ENCODE measurements at regions not wholly inside any gene's neighbourhood (a gene's known extent, or its start where the extent isn't known, plus 50 kb on each side); places are given as distances from the start of the nearest gene placed in this dataset.

- in situ Hi-C loops (cut with HindIII; ENCODE audit: low sequenced_read_pairs) = no loop called here
- no peak for DNase-seq (ENCODE audit: low spot score)
Observed at GRCh38 chr12:124423761-124424515, 129.0 kb downstream of the RFLNA start.

GRCh38 chr12:124422570-124423523 is 128.0 kb downstream of the RFLNA start:
- in situ Hi-C loops (cut with HindIII; ENCODE audit: low sequenced_read_pairs) = no loop called here
- peak; percentile 93 for DNase-seq (ENCODE audit: low spot score)

DNA sequence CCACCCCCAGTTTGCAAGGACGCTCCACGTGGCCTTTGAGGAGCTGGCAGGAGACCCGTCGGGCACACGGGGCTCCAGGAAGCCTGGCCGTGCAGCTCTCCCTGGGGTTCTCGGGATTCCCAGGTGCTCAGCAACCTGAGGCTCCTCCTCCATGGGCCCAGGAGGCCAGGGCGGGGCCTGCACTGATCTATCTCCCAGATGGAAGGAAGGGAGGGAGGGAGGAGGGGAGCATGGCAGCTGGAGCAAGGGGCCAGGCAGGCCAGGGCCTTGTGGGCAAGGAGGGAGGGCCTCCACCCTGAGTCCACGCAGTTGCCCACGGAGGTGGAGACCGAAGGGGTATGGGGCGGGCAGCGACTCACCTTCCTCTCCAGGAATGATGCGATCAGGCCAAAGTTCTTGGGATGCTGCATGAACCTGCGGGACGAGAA is 127.3 kb downstream of the RFLNA start:
- in situ Hi-C loops (cut with HindIII; ENCODE audit: low sequenced_read_pairs) = no loop called here
- DNase-seq (ENCODE audit: low spot score) = no peak

GRCh38 chr12:124420996-124421674 is 126.2 kb downstream of the RFLNA start:
- in situ Hi-C loops (cut with HindIII; ENCODE audit: low sequenced_read_pairs) = no loop called here
- DNase-seq (ENCODE audit: low spot score) = peak; percentile 77

GRCh38 chr12:124420041-124420995 is 125.4 kb downstream of the RFLNA start:
- in situ Hi-C loops (cut with HindIII; ENCODE audit: low sequenced_read_pairs) = no loop called here
- no peak for DNase-seq (ENCODE audit: low spot score)

DNA sequence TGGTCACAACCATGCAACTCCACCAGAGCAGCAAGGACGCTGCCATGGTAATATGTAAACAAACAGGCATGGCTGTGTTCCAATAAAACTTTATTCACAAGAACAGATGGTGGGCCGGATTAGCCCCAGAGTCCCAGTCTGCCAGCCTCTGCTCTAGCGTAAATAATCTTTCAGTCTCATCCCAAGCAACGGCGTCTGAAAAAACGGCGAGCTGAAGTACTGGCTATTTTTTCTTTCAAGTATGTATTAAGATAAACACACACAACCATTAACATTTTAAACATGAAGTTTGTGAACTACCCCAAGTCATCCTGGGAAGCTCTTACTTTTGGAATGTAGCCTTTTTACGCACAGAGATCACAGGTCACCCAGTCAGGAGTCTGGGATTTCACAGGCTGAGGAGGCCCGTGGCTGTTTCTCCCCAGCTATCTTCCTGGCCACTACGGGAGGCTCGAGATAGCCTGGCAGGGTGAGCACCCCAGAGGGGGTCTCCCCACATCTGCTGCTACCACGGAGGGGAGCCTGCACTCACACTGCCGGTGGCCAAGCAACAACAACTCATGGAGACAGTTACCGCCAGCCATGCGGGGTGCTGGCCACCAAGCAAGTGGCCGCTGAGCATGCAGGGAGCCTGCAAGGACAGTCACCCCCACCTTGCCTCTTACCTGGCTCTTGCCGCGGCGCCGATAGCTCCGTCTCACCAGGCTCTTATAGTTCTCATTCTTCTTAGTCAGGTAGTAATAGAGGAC is 124.6 kb downstream of the RFLNA start:
- in situ Hi-C loops (cut with HindIII; ENCODE audit: low sequenced_read_pairs) = no loop called here
- DNase-seq (ENCODE audit: low spot score) = no peak

GRCh38 chr12:124418791-124419190 is 123.9 kb downstream of the RFLNA start:
- no peak for DNase-seq (ENCODE audit: low spot score)
- in situ Hi-C loops (cut with HindIII; ENCODE audit: low sequenced_read_pairs) = no loop called here

DNA sequence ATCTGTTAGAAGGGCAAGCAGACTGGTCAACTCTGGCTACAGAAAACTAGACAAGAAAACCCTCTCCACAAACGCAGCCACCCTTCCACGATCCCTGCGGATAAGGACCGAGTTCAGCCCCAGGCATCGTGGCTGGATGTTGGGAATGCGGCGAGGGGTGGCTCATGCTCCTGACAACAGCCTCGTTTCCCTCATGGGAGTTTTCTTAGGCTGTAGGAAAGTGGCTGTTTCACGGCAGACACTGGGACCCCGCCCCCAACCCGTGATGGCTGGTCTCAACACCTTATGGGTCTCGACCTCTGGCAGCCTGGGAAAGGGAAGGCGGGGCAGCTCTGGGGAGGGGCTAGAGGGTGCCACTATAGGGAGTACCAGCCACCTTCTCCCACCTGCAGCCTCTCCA is 123.3 kb downstream of the RFLNA start:
- in situ Hi-C loops (cut with HindIII; ENCODE audit: low sequenced_read_pairs) = no loop called here
- DNase-seq (ENCODE audit: low spot score) = no peak

DNA sequence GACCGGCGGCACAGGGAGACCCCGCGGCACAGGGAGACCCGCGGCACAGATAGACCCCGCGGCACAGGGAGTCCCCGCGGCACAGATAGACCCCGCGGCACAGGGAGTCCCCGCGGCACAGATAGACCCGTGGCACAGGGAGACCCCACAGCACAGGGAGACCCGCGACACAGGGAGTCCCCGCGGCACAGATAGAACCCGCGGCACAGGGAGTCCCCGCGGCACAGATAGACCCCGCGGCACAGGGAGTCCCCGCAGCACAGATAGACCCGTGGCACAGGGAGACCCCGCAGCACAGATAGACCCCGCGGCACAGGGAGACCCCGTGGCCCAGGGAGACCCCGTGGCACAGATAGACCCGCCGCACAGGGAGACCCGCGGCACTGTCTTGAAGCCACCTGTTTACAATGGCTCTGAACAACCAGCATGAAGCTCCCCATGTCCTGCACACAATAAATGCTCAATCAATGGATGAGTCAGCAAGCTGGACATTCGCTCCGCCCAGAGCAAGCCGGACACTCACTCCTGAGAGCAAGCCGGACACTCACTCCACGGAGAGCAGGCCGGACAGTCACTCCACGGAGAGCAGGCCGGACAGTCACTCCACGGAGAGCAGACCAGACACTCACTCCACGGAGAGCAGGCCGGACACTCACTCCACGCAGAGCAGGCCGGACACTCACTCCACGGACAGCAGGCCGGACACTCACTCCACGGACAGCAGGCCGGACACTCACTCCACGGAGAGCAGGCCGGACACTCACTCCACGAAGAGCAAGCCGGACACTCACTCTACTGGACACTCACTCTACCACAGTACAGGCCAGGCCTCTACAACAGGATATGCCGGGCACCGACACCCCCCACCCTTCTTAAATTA is 121.9 kb downstream of the RFLNA start:
- in situ Hi-C loops (cut with HindIII; ENCODE audit: low sequenced_read_pairs) = no loop called here
- no peak for DNase-seq (ENCODE audit: low spot score)

GRCh38 chr12:124415064-124415463 is 120.2 kb downstream of the RFLNA start:
- in situ Hi-C loops (cut with HindIII; ENCODE audit: low sequenced_read_pairs) = no loop called here
- no peak for DNase-seq (ENCODE audit: low spot score)

- no peak for DNase-seq (ENCODE audit: low spot score)
- in situ Hi-C loops (cut with HindIII; ENCODE audit: low sequenced_read_pairs) = no loop called here
Observed at GRCh38 chr12:124413915-124414314, 119.0 kb downstream of the RFLNA start.

GRCh38 chr12:124413401-124413800 is 118.5 kb downstream of the RFLNA start:
- peak; percentile 56 for DNase-seq (ENCODE audit: low spot score)
- in situ Hi-C loops (cut with HindIII; ENCODE audit: low sequenced_read_pairs) = no loop called here

- in situ Hi-C loops (cut with HindIII; ENCODE audit: low sequenced_read_pairs) = no loop called here
- no peak for DNase-seq (ENCODE audit: low spot score)
Observed at GRCh38 chr12:124412646-124413015, 117.7 kb downstream of the RFLNA start.

DNA sequence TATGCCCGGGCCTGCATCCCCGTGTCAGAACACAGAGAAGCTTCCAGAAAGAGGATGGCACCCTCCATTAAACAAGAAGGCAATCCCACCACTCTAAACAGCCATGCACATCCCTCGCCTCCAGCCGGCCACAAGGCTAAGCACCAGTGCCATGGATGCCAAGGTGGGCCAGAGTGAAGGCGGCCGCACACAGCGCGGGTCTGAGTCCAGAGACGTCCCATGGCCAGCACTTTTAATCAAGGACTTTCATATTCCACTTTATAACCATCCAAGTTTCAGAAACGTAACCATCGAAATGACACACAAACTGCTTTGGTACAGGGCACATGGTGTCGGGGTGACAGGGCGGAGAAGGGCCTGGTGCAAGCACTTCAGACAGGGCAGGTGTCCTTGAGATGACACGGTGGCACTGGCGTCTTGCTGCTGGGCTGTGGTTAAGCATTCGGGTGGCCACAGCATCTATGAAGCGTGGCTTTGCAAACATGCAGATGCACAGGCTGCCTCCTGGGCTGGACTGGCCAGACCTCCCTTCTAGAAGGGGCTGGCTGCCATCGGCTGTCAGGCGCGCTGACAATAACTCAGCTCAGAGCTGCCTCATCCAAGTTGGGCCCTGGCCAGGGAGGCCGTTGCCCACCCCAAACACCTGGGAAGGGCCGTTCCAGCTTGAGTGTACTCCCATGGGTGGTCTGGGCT is 117.2 kb downstream of the RFLNA start:
- no peak for DNase-seq (ENCODE audit: low spot score)
- in situ Hi-C loops (cut with HindIII; ENCODE audit: low sequenced_read_pairs) = no loop called here

DNA sequence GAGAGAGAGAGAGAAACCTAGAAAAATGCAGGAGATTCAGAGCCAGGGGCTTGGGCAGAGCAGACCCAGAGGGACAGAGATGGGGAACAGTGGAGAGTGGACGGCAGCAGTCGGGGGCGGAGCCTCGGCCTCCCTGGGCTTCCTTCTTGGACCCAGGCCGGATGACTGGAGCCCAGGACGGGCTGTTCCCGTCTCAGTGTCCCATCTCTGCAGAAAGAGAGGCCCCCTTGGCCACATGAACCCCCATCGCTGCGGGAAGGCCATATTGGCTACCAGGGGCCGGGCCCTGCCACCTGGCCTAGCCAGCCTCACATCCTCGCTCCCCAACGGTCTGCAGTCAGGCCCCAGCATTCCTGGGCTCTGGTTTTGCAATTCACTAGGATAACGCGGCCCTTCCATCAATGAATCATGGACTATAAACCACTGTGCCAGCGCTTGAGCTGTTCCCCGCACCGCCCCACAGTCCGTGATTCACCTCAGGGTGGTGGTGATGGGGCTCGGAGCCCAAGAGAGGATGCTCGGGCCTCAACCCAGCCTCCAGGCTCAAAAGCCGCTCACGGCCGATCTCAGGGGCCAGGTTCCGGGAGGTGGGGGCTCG is 116.5 kb downstream of the RFLNA start:
- DNase-seq (ENCODE audit: low spot score) = peak; percentile 62
- in situ Hi-C loops (cut with HindIII; ENCODE audit: low sequenced_read_pairs) = no loop called here

All from G401 (cell line).